ENCODE measurements at regions not wholly inside any gene's neighbourhood (a gene's known extent, or its start where the extent isn't known, plus 50 kb on each side); places are given as distances from the start of the nearest gene placed in this dataset.

GRCh38 chr4:128600996-128601871 lies 208.3 kb upstream of the JADE1 start:
- no peak for DNase-seq

GRCh38 chr4:128600410-128600809 lies 209.1 kb upstream of the JADE1 start:
- no peak for DNase-seq

DNA sequence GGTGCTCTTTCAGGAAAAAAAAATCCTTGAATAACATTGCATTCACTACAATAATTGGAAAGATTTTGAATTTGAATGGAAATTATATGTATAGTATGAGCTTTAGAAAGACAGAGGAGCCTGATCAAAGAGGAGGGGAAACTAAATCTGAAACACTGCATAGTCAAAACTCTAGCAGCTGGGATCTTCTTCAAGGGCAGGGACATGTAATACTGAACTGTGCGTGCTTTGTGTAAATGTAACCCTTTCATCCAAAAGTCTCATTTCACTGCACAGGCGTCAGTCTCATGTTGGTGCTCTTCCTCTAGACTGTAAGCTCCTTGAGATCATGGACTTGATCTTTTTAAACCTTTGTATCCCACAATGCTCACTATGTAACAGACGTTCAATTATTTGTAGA lies 212.0 kb upstream of the JADE1 start:
- DNase-seq = no peak

GRCh38 chr4:128596853-128597252 lies 212.6 kb upstream of the JADE1 start:
- DNase-seq = no peak

GRCh38 chr4:128596115-128596514 lies 213.4 kb upstream of the JADE1 start:
- no peak for DNase-seq

DNA sequence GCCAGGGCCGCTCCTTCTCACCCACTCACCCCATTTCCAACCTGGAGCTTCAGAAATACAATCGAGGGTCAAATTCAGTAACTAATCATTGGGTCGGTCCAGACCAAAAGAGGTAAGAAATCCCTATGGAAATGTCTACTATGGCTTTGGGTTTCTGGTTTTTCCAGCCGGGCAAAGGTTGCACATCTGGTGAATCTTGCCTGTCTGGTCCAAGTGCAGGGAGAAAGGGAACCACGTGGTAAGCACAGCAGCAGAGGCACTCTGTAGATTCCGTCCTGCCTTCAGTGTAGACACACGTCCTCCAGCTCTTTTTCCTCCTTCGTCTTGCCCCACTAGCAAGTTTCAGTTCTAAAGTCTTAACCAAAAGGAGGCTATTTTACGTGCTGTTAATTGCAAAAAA lies 218.0 kb upstream of the JADE1 start:
- no peak for DNase-seq

DNA sequence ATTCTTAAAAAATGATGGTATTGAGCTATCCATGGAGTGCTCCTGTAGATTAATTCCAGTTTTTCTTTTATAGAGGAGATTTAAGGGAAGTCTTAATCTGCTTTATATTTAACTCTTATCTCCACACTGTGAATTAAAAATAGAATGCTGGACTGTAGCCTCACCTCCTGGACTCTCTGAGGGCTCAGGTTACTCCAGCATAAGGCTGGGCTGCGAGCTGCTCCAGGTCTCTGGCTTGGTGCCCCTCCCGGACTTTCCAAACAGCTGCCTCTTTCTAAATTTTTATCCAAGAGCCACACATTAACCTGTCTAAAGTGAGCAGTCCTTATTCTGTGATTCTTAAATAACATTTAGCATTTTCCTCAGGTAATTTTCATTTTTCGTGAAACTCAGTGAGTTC lies 218.7 kb upstream of the JADE1 start:
- DNase-seq = no peak

DNA sequence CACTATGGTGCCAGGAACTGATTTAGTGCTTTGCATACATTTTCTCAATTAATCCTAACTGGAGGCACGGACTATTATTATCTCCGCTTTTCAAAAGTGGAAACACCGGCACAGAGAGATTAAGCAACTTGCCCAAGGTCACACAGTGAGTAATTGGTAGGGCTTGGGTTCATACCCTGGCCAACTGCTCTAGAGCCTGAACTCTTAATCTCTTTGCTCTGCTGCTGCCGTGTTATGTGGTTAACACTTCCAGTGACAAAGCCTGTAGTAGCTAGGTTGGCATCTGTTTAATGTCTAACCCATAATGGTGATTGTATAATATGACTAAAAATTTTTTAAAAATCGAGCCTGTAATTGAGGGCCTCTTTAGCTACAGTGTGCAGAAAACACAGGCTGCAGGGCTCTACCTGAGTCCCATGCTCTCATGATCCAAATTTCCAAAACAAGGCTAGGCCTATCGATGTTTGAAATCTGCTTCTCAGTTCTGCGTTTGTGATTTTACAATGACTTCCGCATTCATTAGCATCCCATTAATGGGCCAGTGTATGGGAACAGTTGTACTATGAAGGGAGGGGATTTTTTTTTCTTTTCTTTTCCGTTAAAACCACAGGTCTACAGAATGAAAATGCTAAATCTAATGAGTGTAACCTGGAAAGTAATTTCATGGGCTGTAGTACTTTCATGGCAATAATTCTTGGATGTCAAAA lies 219.3 kb upstream of the JADE1 start:
- DNase-seq = no peak

DNA sequence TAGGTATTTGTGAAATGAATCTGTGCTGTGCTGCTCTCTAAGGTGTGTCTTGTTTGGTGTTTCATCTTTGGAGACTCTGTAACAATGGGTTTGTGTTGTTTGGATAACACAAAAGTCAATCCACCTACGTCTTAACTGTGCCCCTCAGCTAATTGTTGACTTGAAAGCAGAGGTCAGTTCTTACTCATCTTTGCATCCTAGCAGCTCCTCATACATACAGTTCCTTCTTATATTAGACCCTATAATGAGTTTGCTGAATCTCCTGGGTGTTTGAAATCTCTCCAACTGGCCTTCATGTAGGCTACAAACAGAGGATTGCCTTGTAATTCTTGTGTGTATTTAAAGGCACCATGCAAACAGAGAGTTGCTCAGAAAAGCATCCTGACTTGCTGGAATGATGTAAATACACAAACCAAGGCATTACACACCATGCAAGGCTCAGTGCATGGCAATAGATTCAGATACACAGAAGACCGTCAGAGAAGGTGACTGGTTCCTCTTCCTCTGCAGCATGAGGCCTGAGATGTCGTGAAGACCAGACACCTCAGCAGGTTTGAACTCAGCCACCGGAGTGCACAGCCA lies 220.0 kb upstream of the JADE1 start:
- DNase-seq = no peak

DNA sequence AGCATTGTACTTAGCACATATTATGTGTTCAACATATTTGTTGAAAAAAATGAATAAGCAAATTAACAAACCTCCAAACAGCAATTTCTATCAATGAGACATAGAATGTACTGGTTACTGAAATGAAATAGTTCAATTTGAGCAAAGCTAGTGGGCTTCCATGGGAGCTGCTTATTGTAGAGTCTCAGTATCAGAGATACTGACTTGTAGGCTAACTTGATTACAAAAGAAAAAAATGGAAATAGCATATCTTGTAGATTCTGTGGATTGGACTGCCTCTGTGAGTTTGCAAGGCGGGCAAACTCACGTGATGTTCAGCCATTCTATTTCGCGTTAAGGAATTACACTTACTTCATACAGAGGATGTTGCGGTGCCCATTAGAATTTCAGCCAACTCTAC lies 222.1 kb upstream of the JADE1 start:
- no peak for DNase-seq

DNA sequence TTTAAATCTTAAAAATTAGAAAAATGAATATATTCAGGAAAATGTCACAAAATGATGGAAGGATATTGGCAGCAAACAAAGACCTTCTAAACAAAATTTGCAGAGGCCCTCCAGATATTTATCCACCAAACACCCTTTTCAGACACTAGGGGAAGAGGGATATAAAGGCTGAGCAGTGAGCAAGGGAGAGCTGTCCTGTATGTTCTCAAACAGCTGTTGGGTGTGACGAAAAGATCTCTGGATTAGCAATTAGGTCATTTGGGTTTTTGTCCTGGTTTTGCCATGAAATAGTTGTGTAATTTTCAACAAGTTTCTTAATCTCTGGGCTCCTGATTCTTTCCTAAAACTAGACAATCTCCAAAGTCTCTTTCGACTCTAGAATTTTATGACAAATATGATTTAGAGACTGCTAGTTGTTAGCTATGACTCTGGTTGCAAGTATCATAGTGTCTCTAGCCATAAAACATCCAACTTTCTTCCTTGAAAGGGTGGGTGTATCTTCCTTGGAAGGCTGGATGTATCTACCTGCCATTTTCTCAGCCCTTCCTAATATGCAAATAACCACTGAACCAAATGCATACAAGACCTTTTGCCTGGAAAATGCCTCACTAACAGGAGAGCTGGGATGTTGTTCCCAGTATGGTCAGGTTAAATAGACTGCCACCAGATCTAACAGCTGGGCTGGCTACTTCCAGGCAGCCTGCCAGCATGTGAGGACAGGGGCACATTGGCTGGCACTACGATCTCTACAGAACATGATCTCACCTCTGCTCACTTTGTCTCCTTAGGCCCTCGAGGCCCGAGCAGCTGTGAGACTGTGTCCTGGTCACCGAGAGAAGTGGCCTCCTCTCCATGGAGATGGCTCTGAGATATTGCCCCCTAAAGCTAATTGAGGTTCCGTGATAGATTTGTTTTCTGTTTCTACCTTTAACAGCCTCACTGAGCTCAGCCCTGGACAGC lies 225.5 kb upstream of the JADE1 start:
- DNase-seq = no peak

GRCh38 chr4:128582427-128582870 lies 227.1 kb upstream of the JADE1 start:
- no peak for DNase-seq

- no peak for DNase-seq
These were observed 230.2 kb upstream of the JADE1 start for GRCh38 chr4:128579154-128579853.

DNA sequence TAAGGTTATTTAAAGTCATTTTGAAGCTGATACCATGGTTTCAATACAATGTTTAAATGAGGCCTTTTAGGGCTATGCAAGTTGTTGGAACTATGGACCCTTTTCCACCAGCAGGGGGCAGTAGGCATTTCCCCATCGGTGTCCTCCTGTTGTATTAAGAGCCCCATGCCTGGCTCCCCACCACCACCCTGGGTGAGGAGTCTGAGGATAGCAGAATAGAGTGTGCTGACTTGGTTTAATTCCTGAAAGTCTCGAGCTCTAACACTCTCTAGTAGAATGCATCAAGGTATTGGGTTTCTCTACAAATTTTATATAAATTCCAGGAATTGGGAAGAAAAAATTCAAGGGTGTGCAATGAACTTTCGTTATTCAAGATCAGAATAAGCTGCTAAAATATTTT lies 234.8 kb upstream of the JADE1 start:
- DNase-seq = peak; percentile 45

GRCh38 chr4:128573781-128574508 lies 235.6 kb upstream of the JADE1 start:
- DNase-seq = no peak

DNA sequence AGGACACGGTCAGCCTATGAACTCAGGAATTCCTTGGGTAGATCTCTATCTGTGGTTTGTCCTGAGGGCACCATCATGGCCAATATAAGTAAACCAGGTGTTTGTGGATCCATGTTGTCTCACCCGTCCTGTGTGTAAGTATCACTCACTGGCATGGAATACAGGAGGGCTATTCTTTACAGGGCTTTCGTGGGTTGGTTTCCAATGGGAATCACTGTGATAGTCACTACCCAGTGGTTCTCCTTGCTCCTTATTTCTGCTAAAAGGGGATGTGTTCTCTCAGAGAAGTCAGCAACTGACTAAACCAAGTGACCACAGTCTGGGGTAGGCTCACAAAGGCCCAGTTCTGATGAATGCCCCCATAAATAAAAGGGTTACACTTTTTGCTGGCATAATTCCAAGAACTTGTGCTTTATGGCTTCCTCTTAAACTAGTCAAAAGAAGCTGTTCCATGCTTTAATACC lies 236.7 kb upstream of the JADE1 start:
- no peak for DNase-seq

DNA sequence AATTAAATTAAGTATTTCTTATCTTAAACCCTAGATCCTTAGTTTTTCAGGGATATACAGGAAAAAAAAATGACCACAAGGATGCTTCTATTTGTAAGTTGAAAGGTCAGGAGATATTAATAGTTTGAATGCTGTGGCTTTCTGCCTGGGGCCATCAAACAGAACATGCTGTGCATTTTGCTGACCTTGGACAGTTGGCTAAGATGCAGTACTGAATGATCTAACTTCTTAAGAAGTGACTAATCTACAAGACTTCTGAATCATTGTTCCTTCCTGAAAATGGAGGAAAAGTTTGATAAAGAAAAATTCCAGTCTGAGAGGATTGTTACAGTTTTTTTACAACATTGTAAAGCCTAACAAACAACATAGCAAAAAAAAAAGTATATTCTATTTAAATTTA lies 237.8 kb upstream of the JADE1 start:
- no peak for DNase-seq

- no peak for DNase-seq
These were observed 239.0 kb upstream of the JADE1 start for GRCh38 chr4:128570387-128570975.

- DNase-seq = no peak
These were observed 242.8 kb upstream of the JADE1 start for GRCh38 chr4:128566693-128567092.

- DNase-seq = no peak
These were observed 243.8 kb upstream of the JADE1 start for GRCh38 chr4:128565565-128566186.
